HCT116 (cell line): ENCODE measurements at regions not wholly inside any gene's neighbourhood (a gene's known extent, or its start where the extent isn't known, plus 50 kb on each side); places are given as distances from the start of the nearest gene placed in this dataset.

Source experiments
- ATAC-seq: fragments of 200-7000 bp; cut with Tn5 transposase; 2 replicates; pipeline ENCODE4 v1.9.1; 2020; ENCODE audit warnings: mild to moderate bottlenecking, moderate library complexity
- BruUV-seq: library from RNA; stranded (reverse); fragments of 400-500 nt; replicated peaks from 2 replicates; lab custom pipeline; 2021; lab: Mats Ljungman, UMichigan
- CTCF ChIA-PET: fragments of 300-600 bp; sonication (Branson Sonifier 250); formaldehyde crosslinking; loops from one replicate; lab custom pipeline; 2021; ENCODE audit warnings: antibody characterized with exemption; lab: Charles Lee
- POLR2A ChIA-PET: fragments of 300-600, 350-600 bp; sonication (Branson Sonifier 250); formaldehyde crosslinking; loops from one replicate; lab custom pipeline; 2021; ENCODE audit warnings: antibody characterized with exemption; lab: Charles Lee
- RAD21 ChIA-PET, 2 experiments: fragments of 300-600 bp; sonication (Branson Sonifier 250); formaldehyde crosslinking; loops; one replicate each; lab custom pipeline; 2023; ENCODE audit warnings: low total read pairs in 2 of 2; ENCODE audit not compliant: uncharacterized antibody in 2 of 2, unreplicated experiment in 2 of 2, low non-redundant PET in 1 of 2; lab: Charles Lee
- DNase-seq: peaks from one replicate; pipeline ENCODE4 v3.0.0-alpha.2; 2010; ENCODE audit warnings: low read depth, low spot score
- H2AFZ ChIP-seq: fragments of 200-600 bp; shearing (Covaris generic), sonication (generic); 2 replicates; pipeline ENCODE4 v1.6.1; 2017; ENCODE audit warnings: low read depth, mixed run types, mixed read lengths, antibody characterized with exemption, low read length; ENCODE audit not compliant: poor library complexity, severe bottlenecking
- H3K27ac ChIP-seq: 2 replicates; pipeline ENCODE4 v1.5.1; 2012; ENCODE audit warnings: low read depth, low read length
- H3K27me3 ChIP-seq: fragments of 200-600 bp; sonication (generic); 2 replicates; pipeline ENCODE4 v1.6.1; 2016; ENCODE audit warnings: mixed run types, low read length, mixed read lengths; ENCODE audit not compliant: insufficient read depth
- H3K36me3 ChIP-seq, 2 experiments: fragments of 200-500 bp in 1 of 2; fragments of 200-600 bp in 1 of 2; sonication (Bioruptor generic) in 1 of 2; sonication (generic) in 1 of 2; 2 replicates each; pipeline versions ENCODE4 v1.5.1 to v1.6.1; 2014 to 2016; ENCODE audit warnings: low read length in 2 of 2, inconsistent platforms in 1 of 2, mixed read lengths in 1 of 2, mixed run types in 1 of 2; ENCODE audit not compliant: insufficient read depth in 2 of 2, control insufficient read depth in 1 of 2
- H3K4me1 ChIP-seq, 2 experiments: fragments of 200-600 bp in 1 of 2; sonication (generic) in 1 of 2; 2 replicates each; pipeline versions ENCODE4 v1.5.1 to v1.6.1; 2012 to 2017; ENCODE audit warnings: low read length in 2 of 2, inconsistent platforms in 1 of 2, mild to moderate bottlenecking in 1 of 2, mixed read lengths in 1 of 2, mixed run types in 1 of 2, moderate library complexity in 1 of 2; ENCODE audit not compliant: insufficient read depth in 2 of 2, control insufficient read depth in 1 of 2
- H3K4me2 ChIP-seq: fragments of 200-600 bp; sonication (generic); 2 replicates; pipeline ENCODE4 v1.6.1; 2017; ENCODE audit warnings: mixed run types, low read length, mixed read lengths
- H3K4me3 ChIP-seq, 2 experiments: fragments of 200-600 bp in 1 of 2; sonication (generic) in 1 of 2; replicated peaks in 1 of 2; 2 replicates each; pipeline ENCODE4 v1.5.1; 2011 to 2016; ENCODE audit warnings: low read length in 2 of 2, control low read depth in 1 of 2, low read depth in 1 of 2, mild to moderate bottlenecking in 1 of 2, mixed read lengths in 1 of 2, mixed run types in 1 of 2
- H3K79me2 ChIP-seq: fragments of 200-600 bp; sonication (generic); 2 replicates; pipeline ENCODE4 v1.6.1; 2017; ENCODE audit warnings: mild to moderate bottlenecking, mixed run types, low read length, moderate library complexity, mixed read lengths; ENCODE audit not compliant: insufficient read depth
- H3K9ac ChIP-seq: fragments of 200-600 bp; sonication (generic); 2 replicates; pipeline ENCODE4 v1.6.1; 2016; ENCODE audit warnings: low read length, mixed read lengths
- H3K9me2 ChIP-seq: fragments of 200-600 bp; sonication (generic), shearing (Covaris generic); 2 replicates; pipeline ENCODE4 v1.6.1; 2017; ENCODE audit warnings: mixed run types, mild to moderate bottlenecking, moderate library complexity; ENCODE audit not compliant: insufficient read depth
- H3K9me3 ChIP-seq, 2 experiments: fragments of 200-500 bp in 1 of 2; fragments of 200-600 bp in 1 of 2; sonication (Bioruptor generic) in 1 of 2; sonication (generic) in 1 of 2; 2 replicates each; pipeline ENCODE4 v1.6.1; 2014 to 2017; ENCODE audit warnings: low read length in 2 of 2, mixed read lengths in 2 of 2, inconsistent platforms in 1 of 2, low read depth in 1 of 2, mild to moderate bottlenecking in 1 of 2, mixed run types in 1 of 2, moderate library complexity in 1 of 2; ENCODE audit not compliant: control insufficient read depth in 1 of 2, insufficient read depth in 1 of 2
- H4K20me1 ChIP-seq: fragments of 200-600 bp; sonication (generic), shearing (Covaris generic); 2 replicates; pipeline ENCODE4 v1.6.1; 2017; ENCODE audit warnings: mixed run types, mild to moderate bottlenecking, moderate library complexity; ENCODE audit not compliant: insufficient read depth
- CBX3 ChIP-seq: IDR thresholded peaks from 2 replicates; pipeline ENCODE4 v1.6.1; 2012; ENCODE audit warnings: low read depth
- CEBPB ChIP-seq: IDR thresholded peaks from 2 replicates; pipeline ENCODE4 v1.6.1; 2012; ENCODE audit warnings: low read depth
- EGR1 ChIP-seq: IDR thresholded peaks from 2 replicates; pipeline ENCODE4 v1.6.1; 2012; ENCODE audit warnings: low read depth
- ELF1 ChIP-seq: IDR thresholded peaks from 2 replicates; pipeline ENCODE4 v1.6.1; 2012; ENCODE audit warnings: low read depth, borderline replicate concordance
- EZH2phosphoT487 ChIP-seq: fragments of 200-600 bp; IDR thresholded peaks from 2 replicates; pipeline ENCODE4 v1.6.1; 2018; ENCODE audit warnings: antibody characterized with exemption, borderline replicate concordance
- FOSL1 ChIP-seq: IDR thresholded peaks from 2 replicates; pipeline ENCODE4 v1.6.1; 2012; ENCODE audit warnings: low read depth
- JUND ChIP-seq: IDR thresholded peaks from 2 replicates; pipeline ENCODE4 v1.6.1; 2012
- POLR2A ChIP-seq: IDR thresholded peaks from 2 replicates; pipeline ENCODE4 v1.7.0; 2011; ENCODE audit warnings: borderline replicate concordance; ENCODE audit not compliant: insufficient read depth, insufficient read length; ENCODE audit errors: extremely low read depth
- POLR2AphosphoS5 ChIP-seq: IDR thresholded peaks from 2 replicates; pipeline ENCODE4 v1.6.1; 2011; ENCODE audit warnings: mild to moderate bottlenecking, low read depth, low read length, moderate library complexity
- RAD21 ChIP-seq: IDR thresholded peaks from 2 replicates; pipeline ENCODE4 v1.6.1; 2012; ENCODE audit warnings: low read depth, mild to moderate bottlenecking
- SP1 ChIP-seq: IDR thresholded peaks from 2 replicates; pipeline ENCODE4 v1.6.1; 2012; ENCODE audit warnings: low read depth
- SRF ChIP-seq: IDR thresholded peaks from 2 replicates; pipeline ENCODE4 v1.6.1; 2012; ENCODE audit warnings: low read depth
- TCF7L2 ChIP-seq: IDR thresholded peaks from 2 replicates; pipeline ENCODE4 v1.7.0; 2011; ENCODE audit warnings: borderline replicate concordance, inconsistent platforms; ENCODE audit not compliant: insufficient read depth, insufficient read length; ENCODE audit errors: extremely low read depth
- ZFX ChIP-seq: fragments of 450-650 bp; IDR thresholded peaks from 2 replicates; pipeline ENCODE4 v1.6.1; 2017
- ZNF274 ChIP-seq: fragments of 200-500 bp; sonication (Bioruptor generic); IDR thresholded peaks from 2 replicates; pipeline ENCODE4 v1.6.1; 2014; ENCODE audit warnings: mild to moderate bottlenecking, low read depth, low read length, inconsistent platforms
- intact Hi-C: fragments of 100-400 bp; cut with micrococcal nuclease; formaldehyde crosslinking; loops from 2 replicates; pipeline ENCODE4 v1.10.0; 2022
- TF ChIP-seq, protein P1 (sequence below): IDR thresholded peaks from 2 replicates; pipeline ENCODE4 v1.6.1; 2012; ENCODE audit warnings: low read depth
- TF ChIP-seq, protein P2 (sequence below): IDR thresholded peaks from 2 replicates; pipeline ENCODE4 v1.6.1; 2011; ENCODE audit warnings: mild to moderate bottlenecking, low read length, moderate library complexity; ENCODE audit not compliant: insufficient replicate concordance; ENCODE audit errors: extremely low read depth
- TF ChIP-seq, protein P3 (sequence below): IDR thresholded peaks from 2 replicates; pipeline ENCODE4 v1.6.1; 2012
- TF ChIP-seq, protein P4 (sequence below): IDR thresholded peaks from 2 replicates; pipeline ENCODE4 v1.6.1; 2012
- TF ChIP-seq, protein P5 (sequence below), 3 experiments: fragments of 200-600 bp in 1 of 3; sonication (generic) in 1 of 3; IDR thresholded peaks in 2 of 3; conservative IDR thresholded peaks in 1 of 3; 2 replicates each; pipeline ENCODE4 v1.5.1; 2012 to 2017; ENCODE audit warnings: low read depth in 2 of 3, low read length in 2 of 3, antibody characterized with exemption in 1 of 3, borderline replicate concordance in 1 of 3, control low read depth in 1 of 3, mild to moderate bottlenecking in 1 of 3, mixed read lengths in 1 of 3, mixed run types in 1 of 3, moderate library complexity in 1 of 3; ENCODE audit not compliant: insufficient read depth in 1 of 3

DNA sequence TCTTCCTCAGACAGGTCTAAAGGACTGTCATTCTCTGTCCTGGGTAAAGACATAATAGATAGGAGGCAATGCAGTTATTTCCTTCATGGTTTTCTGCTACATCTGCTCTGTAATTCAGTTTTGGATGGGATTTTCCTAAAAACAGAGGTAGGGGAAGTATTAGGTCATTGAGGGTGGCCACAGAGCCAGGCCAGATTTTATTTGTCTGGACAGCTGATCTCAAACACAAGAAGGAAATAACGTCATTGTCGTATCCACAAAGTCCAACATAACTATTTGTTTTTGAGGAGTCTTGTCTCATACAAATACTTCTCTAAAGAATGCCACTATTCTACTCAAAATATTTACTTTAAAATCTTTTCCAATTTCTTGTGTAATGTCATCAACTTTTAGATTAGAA is 154.8 kb upstream of the MAP2 start (continued):
- TF ChIP-seq, protein P1, sequence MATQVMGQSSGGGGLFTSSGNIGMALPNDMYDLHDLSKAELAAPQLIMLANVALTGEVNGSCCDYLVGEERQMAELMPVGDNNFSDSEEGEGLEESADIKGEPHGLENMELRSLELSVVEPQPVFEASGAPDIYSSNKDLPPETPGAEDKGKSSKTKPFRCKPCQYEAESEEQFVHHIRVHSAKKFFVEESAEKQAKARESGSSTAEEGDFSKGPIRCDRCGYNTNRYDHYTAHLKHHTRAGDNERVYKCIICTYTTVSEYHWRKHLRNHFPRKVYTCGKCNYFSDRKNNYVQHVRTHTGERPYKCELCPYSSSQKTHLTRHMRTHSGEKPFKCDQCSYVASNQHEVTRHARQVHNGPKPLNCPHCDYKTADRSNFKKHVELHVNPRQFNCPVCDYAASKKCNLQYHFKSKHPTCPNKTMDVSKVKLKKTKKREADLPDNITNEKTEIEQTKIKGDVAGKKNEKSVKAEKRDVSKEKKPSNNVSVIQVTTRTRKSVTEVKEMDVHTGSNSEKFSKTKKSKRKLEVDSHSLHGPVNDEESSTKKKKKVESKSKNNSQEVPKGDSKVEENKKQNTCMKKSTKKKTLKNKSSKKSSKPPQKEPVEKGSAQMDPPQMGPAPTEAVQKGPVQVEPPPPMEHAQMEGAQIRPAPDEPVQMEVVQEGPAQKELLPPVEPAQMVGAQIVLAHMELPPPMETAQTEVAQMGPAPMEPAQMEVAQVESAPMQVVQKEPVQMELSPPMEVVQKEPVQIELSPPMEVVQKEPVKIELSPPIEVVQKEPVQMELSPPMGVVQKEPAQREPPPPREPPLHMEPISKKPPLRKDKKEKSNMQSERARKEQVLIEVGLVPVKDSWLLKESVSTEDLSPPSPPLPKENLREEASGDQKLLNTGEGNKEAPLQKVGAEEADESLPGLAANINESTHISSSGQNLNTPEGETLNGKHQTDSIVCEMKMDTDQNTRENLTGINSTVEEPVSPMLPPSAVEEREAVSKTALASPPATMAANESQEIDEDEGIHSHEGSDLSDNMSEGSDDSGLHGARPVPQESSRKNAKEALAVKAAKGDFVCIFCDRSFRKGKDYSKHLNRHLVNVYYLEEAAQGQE: no peak
- TF ChIP-seq POLR2A (no peak), FOSL1 (no peak)

DNA sequence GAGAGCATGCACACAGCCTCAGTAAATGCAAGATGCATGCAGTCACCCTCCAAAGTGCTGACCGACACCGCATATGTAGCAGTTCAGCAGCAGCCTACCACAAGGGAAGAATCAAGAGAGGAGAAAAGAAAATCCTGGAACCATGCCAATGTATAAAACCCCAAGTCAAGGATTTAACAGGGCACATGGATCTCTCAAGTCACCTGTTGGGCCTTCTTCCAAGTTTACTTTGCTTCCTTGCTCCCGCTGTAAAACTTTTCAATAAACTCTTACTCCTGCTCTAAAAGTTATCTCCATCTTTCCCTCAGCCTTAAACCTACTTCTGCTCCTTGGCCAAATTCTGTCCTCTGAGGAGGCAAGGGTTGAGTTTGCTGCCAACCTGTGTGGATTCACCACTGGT is 147.8 kb upstream of the MAP2 start:
- Histone ChIP-seq H3K27ac (no peak overlapping the region), H3K9me2 (no peaks in the 10 kb centered on the region), H3K4me2 (no peak overlapping the region), H3K4me3 (no peak overlapping the region), H2AFZ (no peak overlapping the region), H3K36me3 (no peaks in the 10 kb centered on the region), H3K9me3 (no peaks in the 10 kb centered on the region), H3K79me2 (no peaks in the 10 kb centered on the region), H3K9ac (no peak overlapping the region), H4K20me1 (no peaks in the 10 kb centered on the region), H3K4me1 (no peaks in the 10 kb centered on the region), H3K27me3 (peaks cover 5% of the 10 kb centered on the region; the same call in 1 of the 2 replicates)
- no TSS peak for BruUV-seq
- RAD21 ChIA-PET: no interaction called here
- CTCF ChIA-PET: no interaction called here
- TF ChIP-seq FOSL1 (no peak), RAD21 (no peak), EZH2phosphoT487 (no peak), EGR1 (no peak), CBX3 (no peak), POLR2AphosphoS5 (no peak), ELF1 (no peak), ZNF274 (no peak), SRF (no peak), JUND (no peak), CEBPB (no peak), ZFX (no peak), POLR2A (no peak), SP1 (no peak), TCF7L2 (no peak)
- TF ChIP-seq, protein P2, sequence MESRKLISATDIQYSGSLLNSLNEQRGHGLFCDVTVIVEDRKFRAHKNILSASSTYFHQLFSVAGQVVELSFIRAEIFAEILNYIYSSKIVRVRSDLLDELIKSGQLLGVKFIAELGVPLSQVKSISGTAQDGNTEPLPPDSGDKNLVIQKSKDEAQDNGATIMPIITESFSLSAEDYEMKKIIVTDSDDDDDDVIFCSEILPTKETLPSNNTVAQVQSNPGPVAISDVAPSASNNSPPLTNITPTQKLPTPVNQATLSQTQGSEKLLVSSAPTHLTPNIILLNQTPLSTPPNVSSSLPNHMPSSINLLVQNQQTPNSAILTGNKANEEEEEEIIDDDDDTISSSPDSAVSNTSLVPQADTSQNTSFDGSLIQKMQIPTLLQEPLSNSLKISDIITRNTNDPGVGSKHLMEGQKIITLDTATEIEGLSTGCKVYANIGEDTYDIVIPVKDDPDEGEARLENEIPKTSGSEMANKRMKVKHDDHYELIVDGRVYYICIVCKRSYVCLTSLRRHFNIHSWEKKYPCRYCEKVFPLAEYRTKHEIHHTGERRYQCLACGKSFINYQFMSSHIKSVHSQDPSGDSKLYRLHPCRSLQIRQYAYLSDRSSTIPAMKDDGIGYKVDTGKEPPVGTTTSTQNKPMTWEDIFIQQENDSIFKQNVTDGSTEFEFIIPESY: no peak
- TF ChIP-seq, protein P3, sequence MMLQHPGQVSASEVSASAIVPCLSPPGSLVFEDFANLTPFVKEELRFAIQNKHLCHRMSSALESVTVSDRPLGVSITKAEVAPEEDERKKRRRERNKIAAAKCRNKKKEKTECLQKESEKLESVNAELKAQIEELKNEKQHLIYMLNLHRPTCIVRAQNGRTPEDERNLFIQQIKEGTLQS: no peak
- TF ChIP-seq, protein P4, sequence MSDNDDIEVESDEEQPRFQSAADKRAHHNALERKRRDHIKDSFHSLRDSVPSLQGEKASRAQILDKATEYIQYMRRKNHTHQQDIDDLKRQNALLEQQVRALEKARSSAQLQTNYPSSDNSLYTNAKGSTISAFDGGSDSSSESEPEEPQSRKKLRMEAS: no peak
- TF ChIP-seq, protein P5, sequence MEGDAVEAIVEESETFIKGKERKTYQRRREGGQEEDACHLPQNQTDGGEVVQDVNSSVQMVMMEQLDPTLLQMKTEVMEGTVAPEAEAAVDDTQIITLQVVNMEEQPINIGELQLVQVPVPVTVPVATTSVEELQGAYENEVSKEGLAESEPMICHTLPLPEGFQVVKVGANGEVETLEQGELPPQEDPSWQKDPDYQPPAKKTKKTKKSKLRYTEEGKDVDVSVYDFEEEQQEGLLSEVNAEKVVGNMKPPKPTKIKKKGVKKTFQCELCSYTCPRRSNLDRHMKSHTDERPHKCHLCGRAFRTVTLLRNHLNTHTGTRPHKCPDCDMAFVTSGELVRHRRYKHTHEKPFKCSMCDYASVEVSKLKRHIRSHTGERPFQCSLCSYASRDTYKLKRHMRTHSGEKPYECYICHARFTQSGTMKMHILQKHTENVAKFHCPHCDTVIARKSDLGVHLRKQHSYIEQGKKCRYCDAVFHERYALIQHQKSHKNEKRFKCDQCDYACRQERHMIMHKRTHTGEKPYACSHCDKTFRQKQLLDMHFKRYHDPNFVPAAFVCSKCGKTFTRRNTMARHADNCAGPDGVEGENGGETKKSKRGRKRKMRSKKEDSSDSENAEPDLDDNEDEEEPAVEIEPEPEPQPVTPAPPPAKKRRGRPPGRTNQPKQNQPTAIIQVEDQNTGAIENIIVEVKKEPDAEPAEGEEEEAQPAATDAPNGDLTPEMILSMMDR (IDR thresholded peaks at IDR 0.05 in 2 of 3, conservative IDR thresholded peaks at IDR 0.05 in 1 of 3; ENCODE audit: borderline replicate concordance in 1 of 3, insufficient read depth in 1 of 3, low read depth in 2 of 3, low read length in 2 of 3): no peak
- POLR2A ChIA-PET: no interaction called here
- intact Hi-C loops: no loop called here
- DNase-seq (no peak), ATAC-seq (no peak)
